ENCODE measurements at regions not wholly inside any gene's neighbourhood (a gene's known extent, or its start where the extent isn't known, plus 50 kb on each side); places are given as distances from the start of the nearest gene placed in this dataset.

GRCh38 chr3:73927203-73927570 is 302.4 kb upstream of the PDZRN3 start:
- no peak for DNase-seq

GRCh38 chr3:73926360-73927202 is 301.8 kb upstream of the PDZRN3 start:
- no peak for DNase-seq

GRCh38 chr3:73925011-73925410 is 300.3 kb upstream of the PDZRN3 start:
- DNase-seq: no peak

- no peak for DNase-seq
These were observed 299.3 kb upstream of the PDZRN3 start for GRCh38 chr3:73924048-73924447.

- no peak for DNase-seq
These were observed 292.9 kb upstream of the PDZRN3 start for GRCh38 chr3:73917643-73918042.

GRCh38 chr3:73915886-73916285 is 291.1 kb upstream of the PDZRN3 start:
- DNase-seq: no peak

GRCh38 chr3:73908218-73908617 is 283.5 kb upstream of the PDZRN3 start:
- no peak for DNase-seq

- DNase-seq: no peak
These were observed 276.9 kb upstream of the PDZRN3 start for GRCh38 chr3:73901686-73902085.

- DNase-seq: no peak
These were observed 269.9 kb upstream of the PDZRN3 start for GRCh38 chr3:73894474-73895213.

GRCh38 chr3:73893089-73893488 is 268.3 kb upstream of the PDZRN3 start:
- DNase-seq: no peak

- DNase-seq: no peak
These were observed 261.1 kb upstream of the PDZRN3 start for GRCh38 chr3:73885862-73886261.

GRCh38 chr3:73884361-73884760 is 259.6 kb upstream of the PDZRN3 start:
- peak in 1 of 2 experiments; percentile 6 for DNase-seq

GRCh38 chr3:73883497-73883896 is 258.8 kb upstream of the PDZRN3 start:
- no peak for DNase-seq

- no peak for DNase-seq
These were observed 250.0 kb upstream of the PDZRN3 start for GRCh38 chr3:73874606-73875369.

GRCh38 chr3:73874161-73874560 is 249.4 kb upstream of the PDZRN3 start:
- DNase-seq: no peak

GRCh38 chr3:73868688-73869315 is 244.1 kb upstream of the PDZRN3 start:
- peak; percentile 11 to 62 for DNase-seq

GRCh38 chr3:73867524-73867923 is 242.8 kb upstream of the PDZRN3 start:
- DNase-seq: no peak

- DNase-seq: no peak
These were observed 242.1 kb upstream of the PDZRN3 start for GRCh38 chr3:73866846-73867245.

- DNase-seq: no peak
These were observed 238.9 kb upstream of the PDZRN3 start for GRCh38 chr3:73863546-73864079.

GRCh38 chr3:73855813-73856212 is 231.1 kb upstream of the PDZRN3 start:
- DNase-seq: no peak

GRCh38 chr3:73848173-73848906 is 223.6 kb upstream of the PDZRN3 start:
- DNase-seq: peak in 1 of 2 experiments; percentile 3

GRCh38 chr3:73846951-73847350 is 222.2 kb upstream of the PDZRN3 start:
- no peak for DNase-seq
